CD4-positive, alpha-beta T cell treated with Interleukin-10 for 1 hour (primary cell): ENCODE measurements at regions not wholly inside any gene's neighbourhood (a gene's known extent, or its start where the extent isn't known, plus 50 kb on each side); places are given as distances from the start of the nearest gene placed in this dataset.
"Not testable (repeated sequence)": the region's sequence is repeated elsewhere in the genome, so short reads cannot be mapped to it uniquely, and the experiment has no call there.

Experiments
- DNase-seq: peaks from one replicate; pipeline ENCODE4 v3.0.0-alpha.2; 2020

DNA sequence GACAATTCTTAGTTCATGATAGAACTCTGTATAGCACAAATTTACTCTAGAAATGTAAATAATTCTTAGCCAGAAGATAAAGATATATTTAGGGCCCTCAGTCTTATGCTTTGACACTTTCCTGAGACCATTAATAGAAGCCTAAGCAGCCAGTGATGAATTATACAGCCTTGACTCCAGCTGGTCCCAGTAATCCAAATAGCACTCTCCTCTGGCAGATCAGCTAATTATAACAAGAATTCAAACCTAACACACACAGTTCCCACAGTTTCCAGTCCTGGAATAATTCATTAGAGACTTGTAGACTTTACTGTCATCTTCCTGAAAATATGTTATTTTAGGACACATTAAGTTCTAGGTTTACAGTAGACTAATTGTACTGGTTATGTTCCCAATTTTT lies 50.4 kb downstream of the SHOC1 start:
- DNase-seq: no peak

DNA sequence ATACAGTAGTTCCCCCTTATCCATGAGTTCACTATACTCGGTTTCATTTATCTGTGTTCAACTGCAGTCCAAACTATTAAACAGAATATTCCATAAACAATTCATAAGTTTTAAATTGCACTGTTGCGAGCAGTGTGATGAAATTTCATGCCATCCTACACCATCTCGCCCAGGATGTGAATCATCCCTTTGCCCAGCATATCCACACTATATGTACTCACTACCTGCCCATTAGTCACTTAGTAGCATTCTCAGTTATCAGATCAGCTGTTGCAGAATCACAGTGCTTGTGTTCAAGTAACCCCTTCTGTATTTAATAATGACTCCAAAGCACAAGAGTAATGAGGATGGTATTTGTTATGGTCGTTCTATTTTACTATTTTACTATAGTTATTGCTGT lies 51.5 kb downstream of the SHOC1 start:
- DNase-seq: no peak

DNA sequence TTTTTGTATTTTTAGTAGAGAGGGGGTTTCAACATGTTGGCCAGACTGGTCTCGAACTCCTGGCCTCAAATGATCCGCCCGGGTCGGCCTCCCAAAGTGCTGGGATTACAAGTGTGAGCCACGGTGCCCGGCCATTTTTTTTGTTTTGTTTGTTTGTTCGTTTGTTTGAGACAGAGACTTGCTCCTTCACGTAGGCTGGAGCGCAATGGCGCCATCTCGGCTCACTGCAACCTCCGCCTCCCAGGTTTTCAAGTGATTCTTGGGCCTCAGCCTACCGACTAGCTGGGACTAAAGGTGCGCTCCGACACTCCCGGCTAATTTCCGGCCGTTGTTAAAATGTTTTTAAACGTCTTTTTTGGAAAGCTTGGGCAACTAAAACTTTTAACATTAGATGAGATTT lies 54.0 kb downstream of the SHOC1 start:
- no peak for DNase-seq

DNA sequence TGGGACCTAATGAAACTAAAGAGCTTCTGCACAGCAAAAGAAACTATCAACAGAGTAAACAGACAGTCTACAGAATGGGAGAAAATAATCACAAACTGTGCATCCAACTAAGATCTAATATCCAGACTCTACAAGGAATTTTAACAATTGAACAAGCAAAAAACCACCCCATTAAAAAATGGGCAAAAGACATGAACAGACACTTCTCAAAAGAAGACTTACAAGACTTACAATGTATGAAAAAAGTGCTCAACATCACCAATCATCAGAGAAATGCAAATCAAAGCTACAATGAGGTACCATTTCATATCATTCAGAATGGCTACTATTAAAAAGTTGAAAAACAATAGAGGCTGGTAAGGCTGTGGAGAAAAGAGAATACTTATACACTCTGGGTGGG lies 58.0 kb downstream of the SHOC1 start:
- DNase-seq: no peak

DNA sequence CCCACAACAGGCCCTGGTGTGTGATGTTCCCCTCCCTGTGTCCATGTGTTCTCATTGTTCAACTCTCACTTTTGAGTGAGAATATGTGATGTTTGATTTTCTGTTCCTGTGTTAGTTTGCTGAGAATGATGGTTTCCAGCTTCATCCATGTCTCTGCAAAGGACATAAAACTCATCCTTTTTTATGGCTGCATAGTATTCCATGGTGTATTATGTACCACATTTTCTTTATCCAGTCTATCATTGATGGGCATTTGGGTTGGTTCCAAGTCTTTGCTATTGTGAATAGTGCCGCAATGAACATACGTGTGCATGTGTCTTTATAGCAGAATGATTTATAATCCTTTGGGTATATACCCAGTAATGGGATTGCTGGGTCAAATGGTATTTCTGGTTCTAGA lies 59.4 kb downstream of the SHOC1 start:
- DNase-seq: not testable (repeated sequence)

DNA sequence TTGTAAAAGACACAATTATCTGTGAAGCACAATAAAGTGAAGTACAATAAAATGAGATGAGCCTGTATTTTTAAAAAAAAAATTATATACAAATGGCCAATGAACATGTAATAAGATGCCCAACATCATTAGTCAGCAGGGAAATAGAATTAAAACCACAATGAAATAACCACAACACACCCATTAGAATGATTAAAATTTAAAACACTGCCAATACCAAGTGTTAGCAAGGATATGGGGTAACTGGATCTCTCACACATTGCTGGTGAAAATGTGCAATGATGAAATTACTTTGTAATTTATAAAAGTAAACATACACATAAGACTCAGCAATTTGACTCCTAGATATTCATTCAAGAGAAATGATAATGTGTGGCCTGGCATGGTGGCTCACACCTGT lies 62.8 kb downstream of the SHOC1 start:
- DNase-seq: no peak

DNA sequence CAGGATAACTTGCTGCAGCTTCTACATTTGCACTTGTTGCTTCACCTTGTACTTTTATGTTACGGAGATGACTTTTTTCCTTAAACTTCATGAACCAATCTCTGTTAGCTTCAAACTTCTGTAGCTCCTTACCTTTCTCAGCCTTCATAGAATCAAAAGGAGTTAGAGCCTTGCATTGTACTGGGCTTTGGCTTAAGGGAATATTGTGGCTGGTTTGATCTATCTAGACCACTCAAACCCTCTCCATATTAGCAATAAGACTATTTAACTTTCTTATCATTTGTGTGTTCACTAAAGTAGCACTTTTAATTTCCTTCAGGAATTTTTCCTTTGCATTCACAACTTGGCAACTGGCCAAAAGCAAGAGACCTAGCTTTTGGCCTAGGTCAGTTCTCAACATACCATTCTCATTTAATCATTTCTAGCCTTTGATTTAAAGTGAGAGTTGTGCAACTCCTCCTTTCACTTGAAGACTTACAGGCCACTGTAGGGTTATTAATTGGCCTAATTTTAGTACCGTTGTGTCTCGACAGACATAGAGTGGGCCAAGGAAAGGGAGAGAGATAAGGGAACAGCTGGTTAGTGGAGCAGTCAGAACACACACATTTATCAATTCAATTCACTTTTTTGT lies 63.7 kb downstream of the SHOC1 start:
- DNase-seq: no peak

DNA sequence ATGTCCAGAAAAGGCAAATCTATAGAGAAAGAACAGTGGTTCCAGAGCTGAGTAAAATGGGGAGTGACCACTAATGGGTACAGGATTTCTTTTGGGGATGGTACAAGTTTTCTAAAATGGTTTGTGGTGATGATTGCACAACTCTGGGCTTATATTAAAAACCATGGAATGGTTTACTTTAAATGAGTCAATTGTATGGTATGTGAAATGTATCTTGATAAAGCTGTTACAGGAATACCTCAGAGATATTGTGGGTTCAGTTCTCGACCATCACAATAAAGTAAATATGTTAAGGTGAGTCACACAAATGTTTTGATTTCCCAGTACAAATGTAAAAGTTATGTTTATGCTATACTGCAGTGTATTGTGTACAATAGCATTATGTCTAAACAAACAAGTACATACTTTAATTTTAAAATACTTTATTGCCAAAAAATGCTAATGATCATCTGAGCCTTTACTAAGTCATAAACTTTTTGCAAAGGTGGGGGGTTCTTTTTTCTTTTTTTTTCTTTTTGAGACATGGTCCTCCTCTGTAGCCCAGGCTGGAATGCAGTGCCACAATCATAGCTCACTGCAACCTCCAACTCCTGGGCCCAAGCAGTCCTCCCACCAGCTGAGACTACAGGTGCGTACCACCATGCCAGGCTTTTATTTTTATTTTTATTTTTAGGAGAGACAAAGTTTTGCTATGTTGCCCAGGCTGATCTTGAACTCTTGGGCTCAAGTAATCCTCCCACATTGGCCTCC lies 65.9 kb downstream of the SHOC1 start:
- no peak for DNase-seq

DNA sequence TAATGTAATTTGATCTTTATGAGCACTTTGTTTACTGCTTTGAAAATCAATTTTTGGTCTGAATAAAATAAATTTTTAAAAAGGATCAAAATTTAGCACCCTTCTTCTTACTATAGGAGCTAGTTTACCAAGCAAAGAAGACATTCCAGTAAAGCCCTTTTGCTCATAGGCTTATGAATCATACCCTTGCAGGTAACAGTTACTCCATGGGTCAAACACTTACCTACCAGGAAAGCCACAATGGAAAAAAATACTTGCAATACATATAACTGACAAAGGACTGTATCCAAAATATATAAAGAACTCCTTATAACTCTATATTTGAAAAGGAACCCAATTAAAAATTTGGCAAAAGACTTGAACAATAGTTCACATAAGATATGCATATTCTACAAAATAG lies 66.6 kb downstream of the SHOC1 start:
- no peak for DNase-seq

DNA sequence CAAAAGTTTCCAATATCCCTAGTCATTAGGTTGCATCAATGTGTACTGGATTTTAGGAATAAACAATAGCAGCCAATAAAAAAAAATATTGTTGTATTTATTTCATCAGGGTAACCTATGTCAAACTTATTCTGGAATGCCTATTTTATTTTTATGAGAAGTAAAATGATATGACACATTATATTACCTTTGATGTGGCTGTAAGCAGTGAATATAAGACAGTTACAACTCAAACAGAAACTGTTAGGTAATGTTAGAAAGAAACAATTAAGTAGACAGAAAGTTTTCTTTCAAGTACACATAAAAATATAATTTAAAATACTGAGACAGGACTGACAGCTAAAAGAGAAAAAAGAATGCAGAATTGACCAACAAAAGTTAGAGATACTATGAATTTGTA lies 65.5 kb downstream of the GNG10 start:
- DNase-seq: no peak

DNA sequence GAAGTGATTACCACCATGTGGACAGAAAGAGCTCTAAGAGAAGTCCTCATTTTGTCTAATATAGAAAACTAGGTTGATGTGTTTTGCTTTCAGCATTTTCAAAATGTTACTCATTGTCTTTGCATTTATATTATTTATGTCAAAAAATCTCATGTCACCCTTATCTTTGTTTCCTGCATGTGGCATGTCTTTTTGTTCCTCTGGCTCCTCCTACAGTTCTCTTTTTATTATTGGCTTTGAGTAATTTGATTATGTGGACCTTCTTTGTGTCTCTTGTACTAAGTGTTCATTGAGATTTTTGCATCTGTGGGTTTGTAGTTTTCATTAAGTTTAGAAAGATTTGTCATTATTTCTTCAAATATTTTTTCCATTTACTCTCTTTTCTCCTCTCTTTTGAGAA lies 58.8 kb downstream of the GNG10 start:
- peak; percentile 5 for DNase-seq
